ENCODE measurements at regions not wholly inside any gene's neighbourhood (a gene's known extent, or its start where the extent isn't known, plus 50 kb on each side); places are given as distances from the start of the nearest gene placed in this dataset.
A peak's percentile ranks its signal among the peaks of the same experiment; 100 is the strongest.

DNA sequence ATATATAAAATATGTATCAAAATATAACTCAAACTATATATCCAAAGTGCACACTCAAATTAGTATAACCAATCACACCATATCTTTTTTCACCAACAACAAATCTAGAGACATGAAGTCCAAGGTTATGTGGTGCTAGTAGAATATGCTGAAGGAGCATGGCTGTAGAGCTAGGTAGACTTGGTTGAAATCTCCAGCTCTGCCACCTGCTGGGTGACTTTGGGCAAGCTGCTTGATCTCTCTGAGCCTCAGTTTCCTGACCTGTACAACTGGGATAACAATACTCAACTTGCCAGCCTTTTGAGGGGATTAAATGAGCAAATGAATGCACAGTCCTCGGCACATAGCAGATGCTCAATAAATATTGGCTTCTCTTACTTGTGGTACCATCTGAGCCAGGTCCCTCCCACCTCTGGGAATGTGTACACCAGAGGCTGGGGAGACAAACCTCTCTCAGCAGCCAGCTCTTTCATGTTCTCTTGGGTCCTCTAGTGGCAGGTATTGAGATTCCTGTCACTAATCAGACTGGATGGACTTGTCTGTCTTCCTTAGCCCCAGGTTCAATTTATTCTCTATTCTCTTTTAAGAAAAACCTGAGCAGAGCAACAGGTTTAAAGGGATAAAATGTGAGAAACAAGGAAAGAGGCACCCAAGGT, 94.3 kb upstream of the PDE1C start:
- H3K4me3 ChIP-seq (ENCODE audit: low read depth in 1 of 3, low read length in 3 of 3) = no peak overlapping the region
- DNase-seq (ENCODE audit: low spot score) = no peak
- peaks cover 0 to 2% (median 0%) of the 10 kb centered on the region in 4 donors for H3K27me3 ChIP-seq (ENCODE audit: control insufficient read depth in 4 of 4, insufficient read depth in 4 of 4, low read length in 3 of 4)
- WGBS = 54% methylated on average over 1 of the region's 1 CpG
- H3K4me1 ChIP-seq (ENCODE audit: control insufficient read depth in 4 of 4, insufficient read depth in 4 of 4, low read length in 3 of 4) = no peaks in the 10 kb centered on the region
- no peak overlapping the region for H3K9ac ChIP-seq (ENCODE audit: low read depth in 1 of 2, low read length in 2 of 2)
- no peak overlapping the region for H3K27ac ChIP-seq (ENCODE audit: low read depth in 1 of 2, low read length in 2 of 2)
- H3K9me3 ChIP-seq (ENCODE audit: control insufficient read depth in 4 of 4, low read length in 3 of 4) = no peaks in the 10 kb centered on the region
- no peaks in the 10 kb centered on the region for H3K36me3 ChIP-seq (ENCODE audit: control insufficient read depth in 4 of 4, insufficient read depth in 3 of 4, low read depth in 1 of 4, low read length in 3 of 4)
- TF ChIP-seq SP1 (IDR thresholded peaks at IDR 0.05) (no peak), RAD21 (IDR thresholded peaks at IDR 0.05) (peak in 1 of 2 donors; percentile 40)

GRCh38 chr7:32163896-32164295, 93.7 kb upstream of the PDE1C start:
- Histone ChIP-seq H3K9me3 (ENCODE audit: control insufficient read depth in 4 of 4, low read length in 3 of 4) (no peaks in the 10 kb centered on the region), H3K27ac (ENCODE audit: low read depth in 1 of 2, low read length in 2 of 2) (no peak overlapping the region), H3K4me3 (ENCODE audit: low read depth in 1 of 3, low read length in 3 of 3) (no peak overlapping the region), H3K4me1 (ENCODE audit: control insufficient read depth in 4 of 4, insufficient read depth in 4 of 4, low read length in 3 of 4) (no peaks in the 10 kb centered on the region), H3K9ac (ENCODE audit: low read depth in 1 of 2, low read length in 2 of 2) (no peak overlapping the region), H3K36me3 (ENCODE audit: control insufficient read depth in 4 of 4, insufficient read depth in 3 of 4, low read depth in 1 of 4, low read length in 3 of 4) (no peaks in the 10 kb centered on the region), H3K27me3 (ENCODE audit: control insufficient read depth in 4 of 4, insufficient read depth in 4 of 4, low read length in 3 of 4) (peaks cover 0 to 2% (median 0%) of the 10 kb centered on the region in 4 donors)
- DNase-seq (ENCODE audit: low spot score) = no peak
- TF ChIP-seq YY1 (IDR thresholded peaks at IDR 0.05) (no peak), HNF4G (IDR thresholded peaks at IDR 0.05) (no peak)

GRCh38 chr7:32163141-32163806, 93.1 kb upstream of the PDE1C start:
- WGBS = 66% methylated on average over 7 of the region's 7 CpGs
- no peak for DNase-seq (ENCODE audit: low spot score)
- Histone ChIP-seq H3K4me1 (ENCODE audit: control insufficient read depth in 4 of 4, insufficient read depth in 4 of 4, low read length in 3 of 4) (no peaks in the 10 kb centered on the region), H3K36me3 (ENCODE audit: control insufficient read depth in 4 of 4, insufficient read depth in 3 of 4, low read depth in 1 of 4, low read length in 3 of 4) (no peaks in the 10 kb centered on the region), H3K4me3 (ENCODE audit: low read depth in 1 of 3, low read length in 3 of 3) (no peak overlapping the region), H3K27ac (ENCODE audit: low read depth in 1 of 2, low read length in 2 of 2) (no peak overlapping the region), H3K9ac (ENCODE audit: low read depth in 1 of 2, low read length in 2 of 2) (no peak overlapping the region), H3K27me3 (ENCODE audit: control insufficient read depth in 4 of 4, insufficient read depth in 4 of 4, low read length in 3 of 4) (peaks cover 0 to 2% (median 0%) of the 10 kb centered on the region in 4 donors), H3K9me3 (ENCODE audit: control insufficient read depth in 4 of 4, low read length in 3 of 4) (no peaks in the 10 kb centered on the region)
- no peak for TF ChIP-seq REST (IDR thresholded peaks at IDR 0.05)
- TF ChIP-seq JUND (IDR thresholded peaks at IDR 0.05) = peak in 1 of 2 donors; percentile 65

DNA sequence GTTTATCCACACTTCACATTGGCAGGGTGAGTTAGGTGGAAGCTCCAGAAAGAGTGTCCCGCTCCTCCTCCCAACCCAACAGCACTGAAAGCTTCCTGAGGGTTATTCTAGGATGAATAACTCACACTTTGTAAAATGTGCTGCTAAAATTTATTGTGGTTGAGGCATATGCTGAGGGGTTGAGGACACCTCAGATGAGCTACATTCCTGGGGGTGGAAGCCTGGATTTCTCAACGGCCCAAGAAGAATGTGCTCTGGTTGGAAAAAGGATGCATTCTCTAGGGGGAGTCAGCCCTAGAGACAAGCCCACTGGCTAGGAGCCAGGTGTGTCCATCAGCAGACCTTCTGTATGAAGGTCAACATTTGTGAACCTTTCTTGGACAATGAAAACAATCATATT, 91.5 kb upstream of the PDE1C start:
- Histone ChIP-seq H3K36me3 (ENCODE audit: control insufficient read depth in 4 of 4, insufficient read depth in 3 of 4, low read depth in 1 of 4, low read length in 3 of 4) (no peaks in the 10 kb centered on the region), H3K27ac (ENCODE audit: low read depth in 1 of 2, low read length in 2 of 2) (no peak overlapping the region), H3K9ac (ENCODE audit: low read depth in 1 of 2, low read length in 2 of 2) (no peak overlapping the region), H3K27me3 (ENCODE audit: control insufficient read depth in 4 of 4, insufficient read depth in 4 of 4, low read length in 3 of 4) (peaks cover 0 to 2% (median 0%) of the 10 kb centered on the region in 4 donors), H3K9me3 (ENCODE audit: control insufficient read depth in 4 of 4, low read length in 3 of 4) (no peaks in the 10 kb centered on the region), H3K4me3 (ENCODE audit: low read depth in 1 of 3, low read length in 3 of 3) (no peak overlapping the region), H3K4me1 (ENCODE audit: control insufficient read depth in 4 of 4, insufficient read depth in 4 of 4, low read length in 3 of 4) (no peaks in the 10 kb centered on the region)
- no peak for DNase-seq (ENCODE audit: low spot score)
- TF ChIP-seq ZBTB33 (IDR thresholded peaks at IDR 0.05) (no peak), HNF4G (IDR thresholded peaks at IDR 0.05) (no peak), GABPA (IDR thresholded peaks at IDR 0.05 in 1 of 2, conservative IDR thresholded peaks at IDR 0.05 in 1 of 2) (no peak), TAF1 (conservative IDR thresholded peaks at IDR 0.05) (no peak)
- TF ChIP-seq, protein P1, sequence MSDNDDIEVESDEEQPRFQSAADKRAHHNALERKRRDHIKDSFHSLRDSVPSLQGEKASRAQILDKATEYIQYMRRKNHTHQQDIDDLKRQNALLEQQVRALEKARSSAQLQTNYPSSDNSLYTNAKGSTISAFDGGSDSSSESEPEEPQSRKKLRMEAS (IDR thresholded peaks at IDR 0.05) = no peak
- WGBS = 67% methylated on average over 2 of the region's 2 CpGs
